ENCODE measurements at regions not wholly inside any gene's neighbourhood (a gene's known extent, or its start where the extent isn't known, plus 50 kb on each side); places are given as distances from the start of the nearest gene placed in this dataset.
"Not testable (repeated sequence)": the region's sequence is repeated elsewhere in the genome, so short reads cannot be mapped to it uniquely, and the experiment has no call there.

- H3K23ac ChIP-seq (ENCODE audit: low read length); H3K79me2 ChIP-seq (ENCODE audit: control insufficient read depth, insufficient read depth, low read length); H4K8ac ChIP-seq (ENCODE audit: low read depth, low read length); H2BK120ac ChIP-seq (ENCODE audit: low read depth, low read length); H3K79me1 ChIP-seq (ENCODE audit: low read length); H3K4me2 ChIP-seq (ENCODE audit: low read length); H4K5ac ChIP-seq (ENCODE audit: low read length); H2AK5ac ChIP-seq (ENCODE audit: low read length); H3K27me3 ChIP-seq (ENCODE audit: insufficient read depth, low read length, poor library complexity); H3K36me3 ChIP-seq (ENCODE audit: control insufficient read depth, insufficient read depth, low read length); H3K18ac ChIP-seq (ENCODE audit: low read length); H3K4me3 ChIP-seq (ENCODE audit: low read length); H3K4me1 ChIP-seq (ENCODE audit: control insufficient read depth, low read depth, low read length); H3K9ac ChIP-seq (ENCODE audit: low read length); H2BK15ac ChIP-seq (replicated peaks; ENCODE audit: low read depth); H3K27ac ChIP-seq (ENCODE audit: low read depth, low read length): not testable (repeated sequence)
- peak; percentile 77 for DNase-seq
- Histone ChIP-seq H3K56ac (ENCODE audit: low read length) (peak overlapping the region; percentile 17), H3K4ac (ENCODE audit: low read depth, low read length) (peak overlapping the region; percentile 37), H2BK5ac (ENCODE audit: low read length) (peak overlapping the region; percentile 1)
- no CpG with 5 or more reads among the region's 25 CpGs for WGBS (ENCODE audit: extremely low coverage, insufficient coverage, low lambda C conversion rate)
Measured at GRCh38 chr11:67826028-67826950, 151.9 kb upstream of the ALDH3B2 start.

- DNase-seq; H3K27me3 ChIP-seq (ENCODE audit: insufficient read depth, low read length, poor library complexity); H3K18ac ChIP-seq (ENCODE audit: low read length); H3K9ac ChIP-seq (ENCODE audit: low read length); H4K8ac ChIP-seq (ENCODE audit: low read depth, low read length); H3K27ac ChIP-seq (ENCODE audit: low read depth, low read length); H3K79me1 ChIP-seq (ENCODE audit: low read length); H3K4me3 ChIP-seq (ENCODE audit: low read length); H3K4me2 ChIP-seq (ENCODE audit: low read length); H3K56ac ChIP-seq (ENCODE audit: low read length); H4K5ac ChIP-seq (ENCODE audit: low read length); H3K4ac ChIP-seq (ENCODE audit: low read depth, low read length); H3K4me1 ChIP-seq (ENCODE audit: control insufficient read depth, low read depth, low read length); H3K23ac ChIP-seq (ENCODE audit: low read length); H3K79me2 ChIP-seq (ENCODE audit: control insufficient read depth, insufficient read depth, low read length); H2BK5ac ChIP-seq (ENCODE audit: low read length); H3K36me3 ChIP-seq (ENCODE audit: control insufficient read depth, insufficient read depth, low read length); H2AK5ac ChIP-seq (ENCODE audit: low read length); H2BK15ac ChIP-seq (replicated peaks; ENCODE audit: low read depth); H2BK120ac ChIP-seq (ENCODE audit: low read depth, low read length): not testable (repeated sequence)
- no CpG with 5 or more reads among the region's 3 CpGs for WGBS (ENCODE audit: extremely low coverage, insufficient coverage, low lambda C conversion rate)
Measured at GRCh38 chr11:67824861-67825260, 150.4 kb upstream of the ALDH3B2 start.

- no peaks in the 10 kb centered on the region for H3K27me3 ChIP-seq (ENCODE audit: insufficient read depth, low read length, poor library complexity)
- H4K5ac ChIP-seq (ENCODE audit: low read length), result no peak overlapping the region
- H2BK5ac ChIP-seq (ENCODE audit: low read length), result no peak overlapping the region
- H3K4me3 ChIP-seq (ENCODE audit: low read length), result no peak overlapping the region
- no peak overlapping the region for H4K8ac ChIP-seq (ENCODE audit: low read depth, low read length)
- no peak overlapping the region for H3K56ac ChIP-seq (ENCODE audit: low read length)
- H3K36me3 ChIP-seq (ENCODE audit: control insufficient read depth, insufficient read depth, low read length), result no peaks in the 10 kb centered on the region
- H3K79me1 ChIP-seq (ENCODE audit: low read length), result no peaks in the 10 kb centered on the region
- H3K23ac ChIP-seq (ENCODE audit: low read length), result no peak overlapping the region
- no peak overlapping the region for H3K27ac ChIP-seq (ENCODE audit: low read depth, low read length)
- H3K4ac ChIP-seq (ENCODE audit: low read depth, low read length), result no peak overlapping the region
- WGBS (ENCODE audit: extremely low coverage, insufficient coverage, low lambda C conversion rate), result no CpG with 5 or more reads among the region's 9 CpGs
- no peaks in the 10 kb centered on the region for H3K4me1 ChIP-seq (ENCODE audit: control insufficient read depth, low read depth, low read length)
- H3K18ac ChIP-seq (ENCODE audit: low read length), result no peak overlapping the region
- no peaks in the 10 kb centered on the region for H3K79me2 ChIP-seq (ENCODE audit: control insufficient read depth, insufficient read depth, low read length)
- no peak for DNase-seq
- no peak overlapping the region for H3K4me2 ChIP-seq (ENCODE audit: low read length)
- no peak overlapping the region for H2BK15ac ChIP-seq (replicated peaks; ENCODE audit: low read depth)
- no peak overlapping the region for H3K9ac ChIP-seq (ENCODE audit: low read length)
- H2AK5ac ChIP-seq (ENCODE audit: low read length), result no peak overlapping the region
- H2BK120ac ChIP-seq (ENCODE audit: low read depth, low read length), result no peak overlapping the region
Measured at GRCh38 chr11:67820081-67820480, 145.7 kb upstream of the ALDH3B2 start.

GRCh38 chr11:67817558-67817957 lies 143.1 kb upstream of the ALDH3B2 start:
- not testable (repeated sequence) for DNase-seq; H3K27ac ChIP-seq (ENCODE audit: low read depth, low read length); H3K36me3 ChIP-seq (ENCODE audit: control insufficient read depth, insufficient read depth, low read length); H2AK5ac ChIP-seq (ENCODE audit: low read length); H2BK5ac ChIP-seq (ENCODE audit: low read length); H3K23ac ChIP-seq (ENCODE audit: low read length); H4K8ac ChIP-seq (ENCODE audit: low read depth, low read length); H2BK120ac ChIP-seq (ENCODE audit: low read depth, low read length); H3K4me2 ChIP-seq (ENCODE audit: low read length); H3K4me1 ChIP-seq (ENCODE audit: control insufficient read depth, low read depth, low read length); H2BK15ac ChIP-seq (replicated peaks; ENCODE audit: low read depth); H3K79me2 ChIP-seq (ENCODE audit: control insufficient read depth, insufficient read depth, low read length); H3K4me3 ChIP-seq (ENCODE audit: low read length); H3K9ac ChIP-seq (ENCODE audit: low read length); H3K56ac ChIP-seq (ENCODE audit: low read length); H3K79me1 ChIP-seq (ENCODE audit: low read length); H3K18ac ChIP-seq (ENCODE audit: low read length); H3K27me3 ChIP-seq (ENCODE audit: insufficient read depth, low read length, poor library complexity); H3K4ac ChIP-seq (ENCODE audit: low read depth, low read length); H4K5ac ChIP-seq (ENCODE audit: low read length)
- no CpG with 5 or more reads among the region's 21 CpGs for WGBS (ENCODE audit: extremely low coverage, insufficient coverage, low lambda C conversion rate)

- H4K8ac ChIP-seq (ENCODE audit: low read depth, low read length); H2BK120ac ChIP-seq (ENCODE audit: low read depth, low read length); H3K36me3 ChIP-seq (ENCODE audit: control insufficient read depth, insufficient read depth, low read length); H3K4me3 ChIP-seq (ENCODE audit: low read length); H3K9ac ChIP-seq (ENCODE audit: low read length); H3K27ac ChIP-seq (ENCODE audit: low read depth, low read length); DNase-seq; H3K79me1 ChIP-seq (ENCODE audit: low read length); H3K79me2 ChIP-seq (ENCODE audit: control insufficient read depth, insufficient read depth, low read length); H4K5ac ChIP-seq (ENCODE audit: low read length); H2AK5ac ChIP-seq (ENCODE audit: low read length); H3K4me1 ChIP-seq (ENCODE audit: control insufficient read depth, low read depth, low read length); H3K18ac ChIP-seq (ENCODE audit: low read length); H2BK15ac ChIP-seq (replicated peaks; ENCODE audit: low read depth); H3K56ac ChIP-seq (ENCODE audit: low read length); H2BK5ac ChIP-seq (ENCODE audit: low read length); H3K4me2 ChIP-seq (ENCODE audit: low read length); H3K27me3 ChIP-seq (ENCODE audit: insufficient read depth, low read length, poor library complexity); H3K23ac ChIP-seq (ENCODE audit: low read length): not testable (repeated sequence)
- WGBS (ENCODE audit: extremely low coverage, insufficient coverage, low lambda C conversion rate), result no CpG with 5 or more reads among the region's 2 CpGs
- H3K4ac ChIP-seq (ENCODE audit: low read depth, low read length), result peak overlapping the region; percentile 12
Measured at GRCh38 chr11:67809301-67809700, 134.9 kb upstream of the ALDH3B2 start.

GRCh38 chr11:67807896-67808295 lies 133.5 kb upstream of the ALDH3B2 start:
- not testable (repeated sequence) for H3K4me2 ChIP-seq (ENCODE audit: low read length); H2BK15ac ChIP-seq (replicated peaks; ENCODE audit: low read depth); H3K23ac ChIP-seq (ENCODE audit: low read length); DNase-seq; H3K18ac ChIP-seq (ENCODE audit: low read length); H3K79me1 ChIP-seq (ENCODE audit: low read length); H3K36me3 ChIP-seq (ENCODE audit: control insufficient read depth, insufficient read depth, low read length); H3K27ac ChIP-seq (ENCODE audit: low read depth, low read length); H3K56ac ChIP-seq (ENCODE audit: low read length); H2BK120ac ChIP-seq (ENCODE audit: low read depth, low read length); H4K5ac ChIP-seq (ENCODE audit: low read length); H2BK5ac ChIP-seq (ENCODE audit: low read length); H4K8ac ChIP-seq (ENCODE audit: low read depth, low read length); H3K4ac ChIP-seq (ENCODE audit: low read depth, low read length); H2AK5ac ChIP-seq (ENCODE audit: low read length); H3K79me2 ChIP-seq (ENCODE audit: control insufficient read depth, insufficient read depth, low read length); H3K4me1 ChIP-seq (ENCODE audit: control insufficient read depth, low read depth, low read length); H3K9ac ChIP-seq (ENCODE audit: low read length); H3K27me3 ChIP-seq (ENCODE audit: insufficient read depth, low read length, poor library complexity); H3K4me3 ChIP-seq (ENCODE audit: low read length)
- WGBS (ENCODE audit: extremely low coverage, insufficient coverage, low lambda C conversion rate), result no CpG with 5 or more reads among the region's 14 CpGs
